PC-9 (cell line): ENCODE measurements at regions not wholly inside any gene's neighbourhood (a gene's known extent, or its start where the extent isn't known, plus 50 kb on each side); places are given as distances from the start of the nearest gene placed in this dataset.
"Not testable (repeated sequence)": the region's sequence is repeated elsewhere in the genome, so short reads cannot be mapped to it uniquely, and the experiment has no call there.

Experiments
- BruUV-seq: library from RNA; stranded (reverse); fragments of 400-500 nt; replicated peaks from 2 replicates; lab custom pipeline; 2021; lab: Mats Ljungman, UMichigan
- CTCF ChIA-PET: fragments of 300-600 bp; sonication (Branson Sonifier 250); formaldehyde crosslinking; loops from one replicate; lab custom pipeline; 2022; ENCODE audit warnings: antibody characterized with exemption; lab: Charles Lee
- POLR2A ChIA-PET: fragments of 300-600 bp; sonication (Branson Sonifier 250); formaldehyde crosslinking; loops from one replicate; lab custom pipeline; 2022; ENCODE audit warnings: antibody characterized with exemption; ENCODE audit not compliant: unreplicated experiment; lab: Charles Lee
- DNase-seq, 2 experiments: peaks; one replicate each; pipeline versions ENCODE4 v3.0.0 to v3.0.0-alpha.2; 2015 to 2022; ENCODE audit warnings: mixed read lengths in 1 of 2
- H2AFZ ChIP-seq: fragments of 200-600 bp; sonication (generic); 2 replicates; pipeline ENCODE4 v1.8.1; 2017; ENCODE audit warnings: antibody characterized with exemption
- H3F3A ChIP-seq: fragments of 200-600 bp; sonication (generic); 2 replicates; pipeline ENCODE4 v1.8.1; 2017; ENCODE audit warnings: antibody characterized with exemption, mild to moderate bottlenecking, low read depth; ENCODE audit not compliant: insufficient read depth
- H3K27ac ChIP-seq: fragments of 200-600 bp; sonication (generic); 2 replicates; pipeline ENCODE4 v1.6.1; 2016; ENCODE audit warnings: mixed run types
- H3K27me3 ChIP-seq: fragments of 200-600 bp; sonication (generic); 2 replicates; pipeline ENCODE4 v1.6.1; 2016; ENCODE audit warnings: low read depth, mixed run types; ENCODE audit not compliant: insufficient read depth
- H3K36me3 ChIP-seq: fragments of 200-600 bp; sonication (generic); 2 replicates; pipeline ENCODE4 v1.6.1; 2016; ENCODE audit warnings: low read depth, mixed run types
- H3K4me1 ChIP-seq: fragments of 200-600 bp; sonication (generic); replicated peaks from 2 replicates; pipeline ENCODE4 v1.6.1; 2016; ENCODE audit warnings: mixed run types; ENCODE audit not compliant: insufficient read depth
- H3K4me2 ChIP-seq: fragments of 200-600 bp; sonication (generic); 2 replicates; pipeline ENCODE4 v1.6.1; 2017; ENCODE audit warnings: mixed run types
- H3K4me3 ChIP-seq: fragments of 200-600 bp; sonication (generic); 2 replicates; pipeline ENCODE4 v1.6.1; 2016; ENCODE audit warnings: mixed run types
- H3K79me2 ChIP-seq: fragments of 200-600 bp; sonication (generic); 2 replicates; pipeline ENCODE4 v1.6.1; 2017; ENCODE audit warnings: low read depth, mixed run types
- H3K9me2 ChIP-seq: fragments of 200-600 bp; sonication (generic); 2 replicates; pipeline ENCODE4 v1.8.1; 2017; ENCODE audit warnings: mild to moderate bottlenecking; ENCODE audit not compliant: insufficient read depth
- H3K9me3 ChIP-seq: fragments of 200-600 bp; sonication (generic); 2 replicates; pipeline ENCODE4 v1.8.1; 2016; ENCODE audit warnings: low read depth; ENCODE audit not compliant: insufficient read depth
- H4K20me1 ChIP-seq: fragments of 200-600 bp; sonication (generic); 2 replicates; pipeline ENCODE4 v1.8.1; 2017; ENCODE audit not compliant: insufficient read depth
- EZH2 ChIP-seq: fragments of 200-600 bp; sonication (generic); IDR thresholded peaks from 2 replicates; pipeline ENCODE4 v1.8.0; 2017; ENCODE audit warnings: antibody characterized with exemption, low read depth
- intact Hi-C: fragments of 100-400 bp; cut with micrococcal nuclease; formaldehyde crosslinking; loops from one replicate; pipeline ENCODE4 v1.10.0; 2022; ENCODE audit not compliant: unreplicated experiment
- TF ChIP-seq, protein P1 (sequence below): fragments of 200-600 bp; sonication (generic); conservative IDR thresholded peaks from 2 replicates; pipeline ENCODE4 v1.6.1; 2017; ENCODE audit warnings: mixed run types, antibody characterized with exemption, mild to moderate bottlenecking, moderate library complexity

DNA sequence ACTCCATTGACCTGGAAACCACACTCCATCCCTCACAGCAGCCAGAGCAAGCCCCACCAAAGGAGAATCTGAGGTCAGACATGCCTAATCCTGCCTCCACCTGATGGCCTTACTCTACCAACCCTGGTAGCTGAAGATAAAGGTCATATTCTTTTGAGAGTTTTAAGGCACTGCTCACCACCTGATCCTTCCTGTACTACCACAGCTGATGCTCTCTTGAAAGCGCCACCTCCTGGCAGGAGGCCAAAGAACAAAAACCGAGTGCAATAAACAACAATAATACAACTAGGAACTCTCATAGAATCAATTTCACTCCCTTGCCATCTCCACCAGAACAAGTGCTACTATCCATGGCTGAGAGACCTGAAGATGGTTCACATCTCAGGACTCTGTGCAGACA is 301.6 kb downstream of the NAF1 start:
- no peaks in the 10 kb centered on the region for H3K79me2 ChIP-seq
- no peaks in the 10 kb centered on the region for H3K9me3 ChIP-seq
- TF ChIP-seq EZH2, result no peak
- TF ChIP-seq, protein P1, sequence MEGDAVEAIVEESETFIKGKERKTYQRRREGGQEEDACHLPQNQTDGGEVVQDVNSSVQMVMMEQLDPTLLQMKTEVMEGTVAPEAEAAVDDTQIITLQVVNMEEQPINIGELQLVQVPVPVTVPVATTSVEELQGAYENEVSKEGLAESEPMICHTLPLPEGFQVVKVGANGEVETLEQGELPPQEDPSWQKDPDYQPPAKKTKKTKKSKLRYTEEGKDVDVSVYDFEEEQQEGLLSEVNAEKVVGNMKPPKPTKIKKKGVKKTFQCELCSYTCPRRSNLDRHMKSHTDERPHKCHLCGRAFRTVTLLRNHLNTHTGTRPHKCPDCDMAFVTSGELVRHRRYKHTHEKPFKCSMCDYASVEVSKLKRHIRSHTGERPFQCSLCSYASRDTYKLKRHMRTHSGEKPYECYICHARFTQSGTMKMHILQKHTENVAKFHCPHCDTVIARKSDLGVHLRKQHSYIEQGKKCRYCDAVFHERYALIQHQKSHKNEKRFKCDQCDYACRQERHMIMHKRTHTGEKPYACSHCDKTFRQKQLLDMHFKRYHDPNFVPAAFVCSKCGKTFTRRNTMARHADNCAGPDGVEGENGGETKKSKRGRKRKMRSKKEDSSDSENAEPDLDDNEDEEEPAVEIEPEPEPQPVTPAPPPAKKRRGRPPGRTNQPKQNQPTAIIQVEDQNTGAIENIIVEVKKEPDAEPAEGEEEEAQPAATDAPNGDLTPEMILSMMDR, result no peak
- ChIA-PET CTCF (no interaction called here), POLR2A (no interaction called here)
- BruUV-seq, result no TSS peak
- DNase-seq, result no peak
- no peaks in the 10 kb centered on the region for H3K9me2 ChIP-seq
- H4K20me1 ChIP-seq, result no peaks in the 10 kb centered on the region
- intact Hi-C loops, result no loop called here
- no peaks in the 10 kb centered on the region for H3K27me3 ChIP-seq
- no peaks in the 10 kb centered on the region for H3F3A ChIP-seq
- H2AFZ ChIP-seq, result no peak overlapping the region
- H3K36me3 ChIP-seq, result no peaks in the 10 kb centered on the region
- no peaks in the 10 kb centered on the region for H3K4me1 ChIP-seq
- no peak overlapping the region for H3K27ac ChIP-seq
- H3K4me3 ChIP-seq, result no peak overlapping the region
- H3K4me2 ChIP-seq, result no peak overlapping the region

- Histone ChIP-seq H3F3A (no peaks in the 10 kb centered on the region), H3K27ac (no peak overlapping the region), H3K4me1 (no peaks in the 10 kb centered on the region), H3K4me3 (no peak overlapping the region), H3K9me3 (no peaks in the 10 kb centered on the region), H3K4me2 (no peak overlapping the region), H2AFZ (no peak overlapping the region), H3K79me2 (no peaks in the 10 kb centered on the region), H4K20me1 (no peaks in the 10 kb centered on the region), H3K27me3 (no peaks in the 10 kb centered on the region), H3K9me2 (no peaks in the 10 kb centered on the region), H3K36me3 (no peaks in the 10 kb centered on the region)
- ChIA-PET CTCF (no interaction called here), POLR2A (no interaction called here)
- DNase-seq, result no peak
- intact Hi-C loops, result no loop called here
- TF ChIP-seq, protein P1, result no peak
- TF ChIP-seq EZH2, result no peak
- no TSS peak for BruUV-seq
These were observed 312.9 kb downstream of the NAF1 start for GRCh38 chr4:162853788-162854187.

GRCh38 chr4:162852642-162853041 is 314.0 kb downstream of the NAF1 start:
- H3K9me2 ChIP-seq, result no peaks in the 10 kb centered on the region
- H3K79me2 ChIP-seq, result no peaks in the 10 kb centered on the region
- no peaks in the 10 kb centered on the region for H3K4me1 ChIP-seq
- H2AFZ ChIP-seq, result no peak overlapping the region
- no peak for DNase-seq
- TF ChIP-seq, protein P1, result no peak
- no peak for TF ChIP-seq EZH2
- no peaks in the 10 kb centered on the region for H3K36me3 ChIP-seq
- no peak overlapping the region for H3K27ac ChIP-seq
- H3K4me2 ChIP-seq, result no peak overlapping the region
- no peaks in the 10 kb centered on the region for H3F3A ChIP-seq
- H3K9me3 ChIP-seq, result no peaks in the 10 kb centered on the region
- H4K20me1 ChIP-seq, result no peaks in the 10 kb centered on the region
- ChIA-PET CTCF (no interaction called here), POLR2A (no interaction called here)
- intact Hi-C loops, result no loop called here
- BruUV-seq, result no TSS peak
- H3K27me3 ChIP-seq, result no peaks in the 10 kb centered on the region
- H3K4me3 ChIP-seq, result no peak overlapping the region

DNA sequence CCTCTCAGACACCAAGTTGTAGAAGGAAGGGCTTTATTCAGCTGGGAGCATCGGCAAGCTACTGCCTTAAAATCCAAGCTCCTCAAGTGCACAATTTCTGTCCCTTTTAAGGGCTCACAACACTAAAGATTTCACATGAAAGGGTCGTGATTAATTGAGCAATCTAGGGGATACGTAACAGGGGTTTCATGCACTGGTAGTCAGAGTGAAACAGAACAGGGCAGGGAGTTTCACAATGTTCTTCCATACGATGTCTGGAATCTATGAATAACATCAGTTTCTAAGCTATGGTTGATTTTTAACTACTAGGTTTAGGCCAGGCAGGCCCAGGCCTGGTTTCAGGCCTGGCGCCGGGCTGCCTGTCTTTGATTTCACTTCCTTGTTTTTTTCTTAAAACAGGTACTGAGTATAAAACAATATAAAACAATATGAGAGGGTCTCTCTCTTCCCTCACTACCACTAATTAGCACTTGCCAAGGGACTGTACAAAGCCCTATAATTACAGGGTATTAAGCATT is 315.4 kb downstream of the NAF1 start:
- intact Hi-C loops, H3K4me1 ChIP-seq, DNase-seq, H3K36me3 ChIP-seq, H2AFZ ChIP-seq, H3K79me2 ChIP-seq, H3K9me2 ChIP-seq, H3K4me2 ChIP-seq, H3K4me3 ChIP-seq, CTCF ChIA-PET, H4K20me1 ChIP-seq, BruUV-seq, H3F3A ChIP-seq, H3K27ac ChIP-seq, H3K27me3 ChIP-seq, H3K9me3 ChIP-seq: not testable (repeated sequence)
- POLR2A ChIA-PET, result interaction anchor here (0.7 kb wide), 1 partner anchor 642 kb away, joined by 3 read pairs; no protein-coding TSS in a partner anchor
